ACHN (cell line): ENCODE measurements at regions not wholly inside any gene's neighbourhood (a gene's known extent, or its start where the extent isn't known, plus 50 kb on each side); places are given as distances from the start of the nearest gene placed in this dataset.
"Not testable (repeated sequence)": the region's sequence is repeated elsewhere in the genome, so short reads cannot be mapped to it uniquely, and the experiment has no call there.

ENCODE experiments used
- DNase-seq: peaks from one replicate; pipeline ENCODE4 v3.0.0-alpha.2; 2015
- in situ Hi-C: cut with HindIII; loops from 2 replicates; pipeline ENCODE4 v1.10.0; 2017; ENCODE audit warnings: low sequenced_read_pairs, low pct_ligation_motif_present, low pct_unique_long_range_greater_than_20kb

- in situ Hi-C loops, result no loop called here
- no peak for DNase-seq
These were observed 128.5 kb upstream of the FANCL start for GRCh38 chr2:58369594-58369993.

GRCh38 chr2:58364098-58364497, 123.0 kb upstream of the FANCL start:
- no peak for DNase-seq
- in situ Hi-C loops, result no loop called here

- in situ Hi-C loops, result no loop called here
- no peak for DNase-seq
These were observed 116.9 kb upstream of the FANCL start for GRCh38 chr2:58358026-58358425.

GRCh38 chr2:58357521-58357920, 116.4 kb upstream of the FANCL start:
- in situ Hi-C loops, result no loop called here
- DNase-seq, result no peak

GRCh38 chr2:58354230-58354629, 113.1 kb upstream of the FANCL start:
- in situ Hi-C loops, result no loop called here
- DNase-seq, result no peak

GRCh38 chr2:58350484-58350883, 109.4 kb upstream of the FANCL start:
- DNase-seq, result no peak
- in situ Hi-C loops, result no loop called here

- in situ Hi-C loops, result no loop called here
- DNase-seq, result no peak
These were observed 106.7 kb upstream of the FANCL start for GRCh38 chr2:58347810-58348209.

GRCh38 chr2:58341047-58341446, 99.9 kb upstream of the FANCL start:
- in situ Hi-C loops, result no loop called here
- DNase-seq, result no peak

GRCh38 chr2:58339548-58340243, 98.6 kb upstream of the FANCL start:
- DNase-seq, result no peak
- in situ Hi-C loops, result no loop called here

GRCh38 chr2:58336416-58336815, 95.3 kb upstream of the FANCL start:
- no peak for DNase-seq
- in situ Hi-C loops, result no loop called here

- DNase-seq, result no peak
- in situ Hi-C loops, result no loop called here
These were observed 93.3 kb upstream of the FANCL start for GRCh38 chr2:58334414-58334813.

GRCh38 chr2:58325296-58325895, 84.3 kb upstream of the FANCL start:
- in situ Hi-C loops, DNase-seq: not testable (repeated sequence)

- DNase-seq, result no peak
- in situ Hi-C loops, result no loop called here
These were observed 78.4 kb upstream of the FANCL start for GRCh38 chr2:58319481-58319880.

GRCh38 chr2:58318949-58319348, 77.8 kb upstream of the FANCL start:
- in situ Hi-C loops, DNase-seq: not testable (repeated sequence)

GRCh38 chr2:58313926-58314325, 72.8 kb upstream of the FANCL start:
- in situ Hi-C loops, result no loop called here
- no peak for DNase-seq

- no peak for DNase-seq
- in situ Hi-C loops, result no loop called here
These were observed 67.3 kb upstream of the FANCL start for GRCh38 chr2:58308435-58308834.

- in situ Hi-C loops, result no loop called here
- DNase-seq, result no peak
These were observed 63.7 kb upstream of the FANCL start for GRCh38 chr2:58304843-58305242.

GRCh38 chr2:58299123-58299522, 58.0 kb upstream of the FANCL start:
- no peak for DNase-seq
- in situ Hi-C loops, result no loop called here

GRCh38 chr2:58293056-58293455, 51.9 kb upstream of the FANCL start:
- in situ Hi-C loops, result no loop called here
- DNase-seq, result no peak

GRCh38 chr2:58291726-58292438, 50.8 kb upstream of the FANCL start:
- in situ Hi-C loops, result no loop called here
- DNase-seq, result no peak
